Urinary bladder (tissue), 3 donors: ENCODE measurements at regions not wholly inside any gene's neighbourhood (a gene's known extent, or its start where the extent isn't known, plus 50 kb on each side); places are given as distances from the start of the nearest gene placed in this dataset.

Experiments used
- DNase-seq: peaks from one replicate; pipeline ENCODE4 v3.0.0-alpha.2; 2015; ENCODE audit errors: extremely low spot score
- H3K27ac ChIP-seq: one replicate; pipeline ENCODE4 v1.5.1; 2013; ENCODE audit warnings: low read depth, mild to moderate bottlenecking, moderate library complexity
- H3K36me3 ChIP-seq: one replicate; pipeline ENCODE4 v1.6.1; 2013; ENCODE audit warnings: mild to moderate bottlenecking, moderate library complexity; ENCODE audit not compliant: insufficient read depth
- H3K4me1 ChIP-seq: one replicate; pipeline ENCODE4 v1.6.1; 2013; ENCODE audit warnings: mild to moderate bottlenecking, moderate library complexity; ENCODE audit not compliant: insufficient read depth
- H3K4me3 ChIP-seq: one replicate; pipeline ENCODE4 v1.5.1; 2013; ENCODE audit warnings: low read depth, low read length
- WGBS: extraction: QIAGEN DNeasy Blood & Tissue Kit; methylation state at CpG from one replicate; pipeline ENCODE4 v1.1.7; 2013; 5-methylcytosine and 5-hydroxymethylcytosine counted together
- donor health status: healthy with polysubstance abuse.
- donor health status: healthy.

DNA sequence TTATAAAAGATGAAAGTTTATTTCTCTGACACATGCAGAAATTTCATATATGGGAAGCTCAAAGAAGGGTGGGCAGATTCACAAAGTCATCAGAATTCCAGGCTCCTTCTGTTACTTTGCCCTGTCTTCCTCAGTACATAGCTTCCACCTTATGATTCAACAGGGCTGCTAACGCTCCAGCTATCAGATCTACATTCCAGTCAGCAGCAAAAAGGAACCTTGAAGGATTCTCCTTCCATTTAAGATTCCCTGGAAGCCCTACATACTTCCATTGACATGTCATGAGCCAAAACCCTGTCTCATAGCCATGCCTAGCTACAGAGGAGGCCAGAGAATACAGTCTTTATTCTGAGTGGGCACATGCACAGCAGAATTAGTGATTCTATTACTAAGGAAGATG is 103.3 kb downstream of the NCR2 start:
- no peak overlapping the region for H3K27ac ChIP-seq
- no peaks in the 10 kb centered on the region for H3K4me1 ChIP-seq
- no peaks in the 10 kb centered on the region for H3K36me3 ChIP-seq
- no peak for DNase-seq
- 95% methylated on average over 1 of the region's 1 CpG for WGBS
- no peak overlapping the region for H3K4me3 ChIP-seq

- no peak overlapping the region for H3K4me3 ChIP-seq
- DNase-seq, result no peak
- H3K27ac ChIP-seq, result no peak overlapping the region
- no peaks in the 10 kb centered on the region for H3K4me1 ChIP-seq
- WGBS, result 69% methylated on average over 8 of the region's 8 CpGs
- no peaks in the 10 kb centered on the region for H3K36me3 ChIP-seq
Measured at GRCh38 chr6:41439524-41440418, 104.4 kb downstream of the NCR2 start.

DNA sequence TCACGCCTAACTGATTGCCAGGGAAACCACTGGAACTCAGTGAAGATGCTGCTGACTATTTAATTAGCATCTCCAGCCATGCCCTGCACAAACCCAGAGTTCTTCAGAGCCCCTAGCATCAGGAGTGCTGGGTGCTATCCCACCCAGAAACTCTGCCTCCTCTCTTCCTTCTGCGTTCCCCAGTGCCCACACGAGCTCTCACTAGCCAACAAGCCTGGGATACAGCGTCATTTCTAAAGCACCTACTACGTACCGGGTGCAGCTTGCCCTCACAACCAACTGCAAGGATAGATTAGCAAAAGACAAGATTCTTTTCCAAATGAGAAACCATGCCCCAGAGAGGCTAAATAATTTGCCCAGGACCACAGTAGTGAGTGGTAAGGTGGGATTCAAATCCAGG is 105.2 kb upstream of the FOXP4 start:
- 98% methylated on average over 6 of the region's 6 CpGs for WGBS
- H3K4me3 ChIP-seq, result no peak overlapping the region
- H3K4me1 ChIP-seq, result no peaks in the 10 kb centered on the region
- no peaks in the 10 kb centered on the region for H3K36me3 ChIP-seq
- no peak overlapping the region for H3K27ac ChIP-seq
- DNase-seq, result no peak

DNA sequence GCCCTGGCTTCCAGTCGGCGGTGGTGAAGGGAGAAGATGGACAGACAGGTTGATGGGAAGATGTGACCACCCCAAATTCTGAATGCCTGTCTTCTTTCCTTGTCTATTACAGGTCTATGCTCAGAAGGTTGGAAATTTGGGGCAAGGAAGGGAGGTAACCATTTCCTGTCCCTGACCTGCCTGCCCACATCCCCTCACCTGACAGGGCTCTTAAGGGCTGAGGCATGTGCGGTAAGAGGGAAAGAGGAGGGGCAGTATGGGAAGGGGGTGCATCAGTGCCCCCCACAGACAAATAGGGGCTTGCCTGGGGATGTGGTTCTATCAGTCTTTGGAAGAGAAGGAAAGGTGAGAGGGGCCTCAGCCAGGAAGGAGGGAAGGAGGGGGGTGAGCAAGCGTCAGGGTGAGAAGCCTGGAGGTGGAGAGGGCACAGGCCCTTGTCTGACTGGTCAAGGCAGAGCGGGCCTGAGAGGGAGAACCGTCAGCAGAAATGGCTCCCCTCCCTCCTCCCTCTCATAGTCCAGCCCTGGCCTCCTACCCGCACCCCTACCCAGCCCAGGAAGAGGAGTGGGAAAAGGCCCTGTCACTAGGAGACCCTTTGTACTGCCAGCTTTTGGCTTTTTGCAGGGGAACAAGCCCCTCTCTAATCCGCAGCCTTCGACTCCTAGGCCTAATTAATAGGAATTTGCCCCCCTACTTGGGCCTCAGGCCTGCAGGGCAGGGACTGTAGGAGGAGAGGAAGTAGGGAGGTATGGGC is 104.4 kb upstream of the FOXP4 start:
- DNase-seq, result no peak
- H3K4me3 ChIP-seq, result no peak overlapping the region
- H3K4me1 ChIP-seq, result no peaks in the 10 kb centered on the region
- H3K27ac ChIP-seq, result no peak overlapping the region
- 95% methylated on average over 9 of the region's 9 CpGs for WGBS
- H3K36me3 ChIP-seq, result no peaks in the 10 kb centered on the region

DNA sequence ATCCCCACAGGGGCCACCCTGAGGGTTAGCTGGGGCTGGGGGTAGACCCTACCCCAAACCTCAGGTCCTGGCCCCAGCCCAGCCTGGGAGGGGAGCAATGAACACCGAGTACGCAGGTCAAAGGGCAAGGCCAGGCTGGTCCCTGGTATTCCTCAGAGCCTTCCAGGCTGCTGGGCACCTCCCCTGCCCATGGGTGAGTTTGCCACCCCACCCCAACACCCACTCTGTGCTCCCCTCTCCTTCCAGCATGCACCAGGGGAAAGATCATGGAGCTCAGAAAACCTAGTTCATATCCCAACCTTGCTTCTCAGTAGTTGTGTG is 103.9 kb upstream of the FOXP4 start:
- Histone ChIP-seq H3K36me3 (no peaks in the 10 kb centered on the region), H3K4me3 (no peak overlapping the region), H3K27ac (no peak overlapping the region), H3K4me1 (no peaks in the 10 kb centered on the region)
- DNase-seq, result no peak
- WGBS, result 83% methylated on average over 2 of the region's 2 CpGs

DNA sequence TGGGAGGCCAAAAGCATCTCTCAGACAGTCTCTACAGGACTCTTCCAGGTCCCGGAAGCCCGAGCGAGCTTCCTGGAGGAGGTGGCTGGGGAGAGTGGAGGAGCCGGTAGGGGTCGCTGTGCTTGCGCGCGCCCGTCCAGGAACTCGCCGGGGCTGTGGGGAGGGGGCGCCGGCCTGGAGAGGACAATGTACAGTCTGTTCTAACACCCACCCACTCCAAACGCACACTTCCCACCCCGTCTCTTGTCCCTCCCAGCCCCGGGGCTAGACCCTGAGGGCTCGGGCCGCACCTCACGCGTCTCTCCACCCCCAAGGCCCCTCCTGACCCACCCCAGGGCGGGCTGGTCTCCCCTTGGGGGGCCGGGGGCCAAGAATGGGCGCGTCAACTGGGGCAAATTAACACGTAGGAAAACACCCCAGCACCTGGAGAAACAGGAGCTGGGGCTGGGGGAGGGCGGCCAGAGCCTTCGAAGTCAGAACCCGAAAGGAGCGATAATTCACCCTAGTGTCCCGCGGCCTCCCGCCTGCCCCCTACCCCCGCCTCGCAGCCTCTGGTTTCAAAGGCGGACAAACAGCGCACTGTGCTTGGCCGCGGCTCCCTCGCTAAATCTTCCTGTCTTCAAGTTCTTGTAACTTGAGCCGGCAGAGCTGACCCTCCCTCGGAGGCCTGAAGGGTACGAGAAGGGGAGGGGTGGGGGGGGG is 103.2 kb upstream of the FOXP4 start:
- Histone ChIP-seq H3K4me1 (no peaks in the 10 kb centered on the region), H3K36me3 (no peaks in the 10 kb centered on the region), H3K27ac (no peak overlapping the region), H3K4me3 (no peak overlapping the region)
- WGBS, result 7% methylated on average over 42 of the region's 42 CpGs
- DNase-seq, result peak; percentile 81

GRCh38 chr6:41443616-41444525 is 102.3 kb upstream of the FOXP4 start:
- Histone ChIP-seq H3K4me1 (no peaks in the 10 kb centered on the region), H3K4me3 (no peak overlapping the region), H3K27ac (no peak overlapping the region), H3K36me3 (no peaks in the 10 kb centered on the region)
- 31% methylated on average over 15 of the region's 15 CpGs for WGBS
- no peak for DNase-seq

- H3K4me3 ChIP-seq, result no peak overlapping the region
- DNase-seq, result no peak
- no peaks in the 10 kb centered on the region for H3K4me1 ChIP-seq
- no peaks in the 10 kb centered on the region for H3K36me3 ChIP-seq
- no peak overlapping the region for H3K27ac ChIP-seq
- 50% methylated on average over 11 of the region's 11 CpGs for whole genome bisulfite sequencing
Measured at GRCh38 chr6:41445261-41445660, 100.9 kb upstream of the FOXP4 start.

- Histone ChIP-seq H3K4me3 (no peak overlapping the region), H3K36me3 (no peaks in the 10 kb centered on the region), H3K4me1 (no peaks in the 10 kb centered on the region), H3K27ac (no peak overlapping the region)
- no peak for DNase-seq
- 93% methylated on average over 4 of the region's 4 CpGs for WGBS
Measured at GRCh38 chr6:41446132-41446531, 100.0 kb upstream of the FOXP4 start.

GRCh38 chr6:41446907-41447545 is 99.2 kb upstream of the FOXP4 start:
- H3K4me3 ChIP-seq, result no peak overlapping the region
- no peak overlapping the region for H3K27ac ChIP-seq
- H3K4me1 ChIP-seq, result no peaks in the 10 kb centered on the region
- 87% methylated on average over 8 of the region's 8 CpGs for WGBS
- no peak for DNase-seq
- H3K36me3 ChIP-seq, result no peaks in the 10 kb centered on the region

GRCh38 chr6:41448256-41448655 is 97.9 kb upstream of the FOXP4 start:
- WGBS, result 99% methylated on average over 1 of the region's 1 CpG
- Histone ChIP-seq H3K4me3 (no peak overlapping the region), H3K27ac (no peak overlapping the region), H3K36me3 (no peaks in the 10 kb centered on the region), H3K4me1 (no peaks in the 10 kb centered on the region)
- DNase-seq, result no peak

GRCh38 chr6:41449399-41450245 is 96.6 kb upstream of the FOXP4 start:
- DNase-seq, result no peak
- H3K36me3 ChIP-seq, result no peaks in the 10 kb centered on the region
- no peak overlapping the region for H3K27ac ChIP-seq
- H3K4me1 ChIP-seq, result no peaks in the 10 kb centered on the region
- WGBS, result 52% methylated on average over 8 of the region's 8 CpGs
- H3K4me3 ChIP-seq, result no peak overlapping the region
